Esophagus muscularis mucosa (tissue), 4 donors: ENCODE measurements at regions not wholly inside any gene's neighbourhood (a gene's known extent, or its start where the extent isn't known, plus 50 kb on each side); places are given as distances from the start of the nearest gene placed in this dataset.

ENCODE experiments used
- DNase-seq: peaks from one replicate; pipeline ENCODE4 v3.0.0-alpha.2; 2017; ENCODE audit errors: extremely low spot score
- H3K27ac ChIP-seq, 4 donors: fragments of 200-600 bp; sonication (generic); replicated peaks in 1 of 4; 1 replicate in 3 of 4; 2 replicates in 1 of 4; pipeline ENCODE4 v1.5.1; 2016 to 2019; ENCODE audit warnings: mild to moderate bottlenecking in 1 of 4
- H3K27me3 ChIP-seq, 4 donors: fragments of 200-600 bp; sonication (generic); one replicate each; pipeline versions ENCODE4 v1.5.1 to v1.6.0; 2016 to 2019
- H3K36me3 ChIP-seq, 4 donors: fragments of 200-600 bp; sonication (generic); one replicate each; pipeline ENCODE4 v1.5.1; 2016 to 2019
- H3K4me1 ChIP-seq, 4 donors: fragments of 200-600 bp; sonication (generic); one replicate each; pipeline ENCODE4 v1.5.1; 2016 to 2019
- H3K4me3 ChIP-seq, 4 donors: fragments of 200-600 bp; sonication (generic); 1 replicate in 2 of 4; 2 replicates in 2 of 4; pipeline ENCODE4 v1.5.1; 2016 to 2019; ENCODE audit warnings: mild to moderate bottlenecking in 4 of 4, moderate library complexity in 1 of 4
- H3K9me3 ChIP-seq, 4 donors: fragments of 200-600 bp; sonication (generic); 1 replicate in 3 of 4; 2 replicates in 1 of 4; pipeline ENCODE4 v1.5.1; 2016 to 2019
- EP300 ChIP-seq: sonication (generic); formaldehyde crosslinking; IDR thresholded peaks from one replicate; pipeline ENCODE4 v1.6.1; 2017; ENCODE audit warnings: antibody characterized with exemption
- POLR2A ChIP-seq: fragments of 450-650 bp; IDR thresholded peaks from one replicate; pipeline ENCODE4 v1.6.1; 2017; ENCODE audit warnings: antibody characterized with exemption, moderate library complexity, mild to moderate bottlenecking, low read depth
- POLR2AphosphoS5 ChIP-seq, 2 donors: sonication (generic); formaldehyde crosslinking; IDR thresholded peaks; one replicate each; pipeline ENCODE4 v1.6.1; 2017; ENCODE audit warnings: antibody characterized with exemption in 2 of 2
- WGBS: methylation state at CpG from one replicate; pipeline ENCODE4 v1.1.5; 2018; 5-methylcytosine and 5-hydroxymethylcytosine counted together
- intact Hi-C: fragments of 100-400 bp; cut with DNase I; formaldehyde crosslinking; loops from one replicate; pipeline ENCODE4 v1.15.1; 2023
- TF ChIP-seq, protein P1 (sequence below), 3 experiments: fragments of 200-600 bp in 2 of 3; fragments of 450-650 bp in 1 of 3; sonication (generic) in 2 of 3; IDR thresholded peaks; one replicate each; pipeline ENCODE4 v1.5.1; 2017 to 2019; ENCODE audit warnings: antibody characterized with exemption in 3 of 3, mild to moderate bottlenecking in 2 of 3, moderate library complexity in 1 of 3

DNA sequence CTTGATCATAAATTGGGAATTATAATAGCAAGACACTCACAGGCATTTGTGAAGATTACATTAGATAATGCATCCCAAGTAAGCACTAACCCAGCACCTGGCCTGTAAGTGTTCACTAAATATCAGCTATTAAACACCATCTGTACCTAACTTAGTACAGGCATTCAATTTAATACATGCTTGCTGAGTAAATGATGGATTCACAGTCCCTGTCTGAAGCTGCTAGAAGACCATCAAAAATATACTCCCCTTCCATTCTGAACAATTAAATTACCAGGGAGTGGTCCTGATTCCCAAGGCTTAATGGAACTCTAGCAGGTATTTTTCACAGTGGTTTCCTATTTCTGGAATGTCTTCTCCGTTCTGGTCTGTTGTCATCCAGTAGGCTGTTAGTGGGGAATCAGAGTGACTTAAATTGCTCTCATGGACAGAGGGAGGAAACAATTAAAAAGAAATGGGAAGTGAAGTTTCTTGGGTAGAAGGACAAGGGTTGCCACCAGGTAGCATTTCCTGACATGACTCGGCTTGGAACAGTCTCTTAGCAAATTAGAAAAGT, 233.9 kb downstream of the PTTG2 start:
- peaks cover 0 to 10% (median 4%) of the 10 kb centered on the region in 4 donors for H3K9me3 ChIP-seq
- 71% methylated on average over 2 of the region's 2 CpGs for WGBS
- no peak for TF ChIP-seq POLR2A
- TF ChIP-seq POLR2AphosphoS5 (IDR thresholded peaks at IDR 0.05): no peak
- TF ChIP-seq, protein P1, sequence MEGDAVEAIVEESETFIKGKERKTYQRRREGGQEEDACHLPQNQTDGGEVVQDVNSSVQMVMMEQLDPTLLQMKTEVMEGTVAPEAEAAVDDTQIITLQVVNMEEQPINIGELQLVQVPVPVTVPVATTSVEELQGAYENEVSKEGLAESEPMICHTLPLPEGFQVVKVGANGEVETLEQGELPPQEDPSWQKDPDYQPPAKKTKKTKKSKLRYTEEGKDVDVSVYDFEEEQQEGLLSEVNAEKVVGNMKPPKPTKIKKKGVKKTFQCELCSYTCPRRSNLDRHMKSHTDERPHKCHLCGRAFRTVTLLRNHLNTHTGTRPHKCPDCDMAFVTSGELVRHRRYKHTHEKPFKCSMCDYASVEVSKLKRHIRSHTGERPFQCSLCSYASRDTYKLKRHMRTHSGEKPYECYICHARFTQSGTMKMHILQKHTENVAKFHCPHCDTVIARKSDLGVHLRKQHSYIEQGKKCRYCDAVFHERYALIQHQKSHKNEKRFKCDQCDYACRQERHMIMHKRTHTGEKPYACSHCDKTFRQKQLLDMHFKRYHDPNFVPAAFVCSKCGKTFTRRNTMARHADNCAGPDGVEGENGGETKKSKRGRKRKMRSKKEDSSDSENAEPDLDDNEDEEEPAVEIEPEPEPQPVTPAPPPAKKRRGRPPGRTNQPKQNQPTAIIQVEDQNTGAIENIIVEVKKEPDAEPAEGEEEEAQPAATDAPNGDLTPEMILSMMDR (IDR thresholded peaks at IDR 0.05): no peak
- no peak for TF ChIP-seq EP300
- H3K36me3 ChIP-seq: no peaks in the 10 kb centered on the region
- H3K27ac ChIP-seq: no peak overlapping the region
- intact Hi-C loops: no loop called here
- no peak overlapping the region for H3K4me3 ChIP-seq
- DNase-seq: no peak
- no peaks in the 10 kb centered on the region for H3K27me3 ChIP-seq
- H3K4me1 ChIP-seq: peaks cover 19 to 32% (median 25%) of the 10 kb centered on the region in 4 donors

- Histone ChIP-seq H3K4me3 (no peak overlapping the region), H3K9me3 (peaks cover 0 to 10% (median 4%) of the 10 kb centered on the region in 4 donors), H3K27ac (no peak overlapping the region), H3K27me3 (no peaks in the 10 kb centered on the region), H3K36me3 (no peaks in the 10 kb centered on the region), H3K4me1 (peaks cover 10 to 18% (median 12%) of the 10 kb centered on the region in 4 donors)
- WGBS: 64% methylated on average over 3 of the region's 3 CpGs
- intact Hi-C loops: no loop called here
- TF ChIP-seq POLR2A (no peak), POLR2AphosphoS5 (IDR thresholded peaks at IDR 0.05) (no peak), EP300 (no peak)
- TF ChIP-seq, protein P1 (IDR thresholded peaks at IDR 0.05): no peak
- no peak for DNase-seq
Observed at GRCh38 chr4:38195486-38195885, 235.3 kb downstream of the PTTG2 start.

DNA sequence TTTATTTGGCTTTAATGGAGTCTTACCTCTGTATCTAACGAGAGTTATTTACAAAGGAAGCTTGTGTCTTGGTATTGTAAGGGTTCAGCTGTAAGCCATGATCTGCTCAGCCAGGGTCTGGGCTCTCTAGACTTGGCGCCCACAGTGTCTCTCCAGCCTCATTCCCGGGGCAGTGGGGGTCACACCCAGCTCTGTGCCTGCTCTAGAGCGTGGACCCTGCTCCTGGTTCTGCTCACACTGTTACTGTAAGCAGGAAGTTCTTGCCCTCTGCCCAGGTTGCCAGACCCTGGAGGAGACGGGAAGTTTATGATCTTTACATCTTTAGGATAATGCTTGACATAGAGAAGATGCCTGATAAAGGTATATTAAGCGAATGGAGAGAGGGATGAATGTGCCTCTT, 235.7 kb downstream of the PTTG2 start:
- Histone ChIP-seq H3K27me3 (no peaks in the 10 kb centered on the region), H3K36me3 (no peaks in the 10 kb centered on the region), H3K9me3 (peaks cover 0 to 10% (median 4%) of the 10 kb centered on the region in 4 donors), H3K27ac (no peak overlapping the region), H3K4me3 (no peak overlapping the region), H3K4me1 (peaks cover 6 to 14% (median 8%) of the 10 kb centered on the region in 4 donors)
- 81% methylated on average over 6 of the region's 6 CpGs for WGBS
- TF ChIP-seq POLR2AphosphoS5 (IDR thresholded peaks at IDR 0.05) (no peak), POLR2A (no peak), EP300 (no peak)
- TF ChIP-seq, protein P1 (IDR thresholded peaks at IDR 0.05): no peak
- DNase-seq: no peak
- intact Hi-C loops: no loop called here

- whole genome bisulfite sequencing: 56% methylated on average over 2 of the region's 2 CpGs
- Histone ChIP-seq H3K4me3 (no peak overlapping the region), H3K27me3 (no peaks in the 10 kb centered on the region), H3K4me1 (no peaks in the 10 kb centered on the region), H3K36me3 (no peaks in the 10 kb centered on the region), H3K27ac (no peak overlapping the region), H3K9me3 (no peaks in the 10 kb centered on the region)
- intact Hi-C loops: no loop called here
- no peak for DNase-seq
- TF ChIP-seq, protein P1 (IDR thresholded peaks at IDR 0.05): no peak
- TF ChIP-seq POLR2AphosphoS5 (IDR thresholded peaks at IDR 0.05): no peak
- TF ChIP-seq EP300: no peak
- TF ChIP-seq POLR2A: no peak
Observed at GRCh38 chr4:38202242-38202641, 242.0 kb downstream of the PTTG2 start.

DNA sequence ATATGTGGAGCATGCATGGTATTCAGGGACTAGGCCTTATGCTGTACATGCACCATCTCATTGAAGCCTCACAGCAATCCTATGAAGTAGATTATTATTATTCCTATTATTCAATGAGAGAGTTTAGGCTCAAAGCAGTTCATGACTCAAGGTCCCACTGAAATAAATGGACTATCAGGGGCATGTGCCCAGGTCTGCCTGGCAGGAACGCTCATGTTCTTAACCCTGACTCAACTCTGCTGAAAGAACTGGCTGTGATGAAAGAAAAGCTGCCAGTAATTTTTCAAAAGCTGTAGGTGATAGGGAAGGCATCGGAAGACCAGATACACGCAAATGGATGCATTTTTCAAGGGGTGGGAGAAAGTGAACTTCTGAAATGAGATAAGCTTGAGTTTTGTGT, 243.4 kb downstream of the PTTG2 start:
- Histone ChIP-seq H3K9me3 (no peaks in the 10 kb centered on the region), H3K27me3 (no peaks in the 10 kb centered on the region), H3K4me1 (no peaks in the 10 kb centered on the region), H3K27ac (no peak overlapping the region), H3K4me3 (no peak overlapping the region), H3K36me3 (no peaks in the 10 kb centered on the region)
- WGBS: 76% methylated on average over 3 of the region's 3 CpGs
- intact Hi-C loops: no loop called here
- TF ChIP-seq POLR2AphosphoS5 (IDR thresholded peaks at IDR 0.05) (no peak), EP300 (no peak), POLR2A (no peak)
- TF ChIP-seq, protein P1 (IDR thresholded peaks at IDR 0.05): no peak
- DNase-seq: no peak
